Left renal cortex interstitium (tissue), 4 donors: ENCODE measurements at regions not wholly inside any gene's neighbourhood (a gene's known extent, or its start where the extent isn't known, plus 50 kb on each side); places are given as distances from the start of the nearest gene placed in this dataset.
"Not testable (repeated sequence)": the region's sequence is repeated elsewhere in the genome, so short reads cannot be mapped to it uniquely, and the experiment has no call there.

Experiments
- DNase-seq, 4 donors: peaks; one replicate each; pipeline ENCODE4 v3.0.0-alpha.2; 2013; ENCODE audit warnings: low read depth in 4 of 4, low spot score in 2 of 4, missing footprints in 1 of 4

- no peak for DNase-seq
These were observed 97.2 kb downstream of the KDR start for GRCh38 chr4:55028196-55028595.

- no peak for DNase-seq
These were observed 97.8 kb downstream of the KDR start for GRCh38 chr4:55027596-55027995.

GRCh38 chr4:55025456-55025855 is 99.9 kb downstream of the KDR start:
- not testable (repeated sequence) for DNase-seq

GRCh38 chr4:55023030-55023429 is 102.4 kb downstream of the KDR start:
- DNase-seq, result no peak

- DNase-seq, result no peak
These were observed 104.2 kb downstream of the KDR start for GRCh38 chr4:55021214-55021613.

- DNase-seq, result no peak
These were observed 105.3 kb downstream of the KDR start for GRCh38 chr4:55020131-55020530.

GRCh38 chr4:55018978-55019377 is 106.4 kb downstream of the KDR start:
- DNase-seq, result no peak

GRCh38 chr4:55018521-55018920 is 106.9 kb downstream of the KDR start:
- no peak for DNase-seq

GRCh38 chr4:55017406-55017805 is 108.0 kb downstream of the KDR start:
- no peak for DNase-seq

GRCh38 chr4:55016131-55016530 is 109.3 kb downstream of the KDR start:
- DNase-seq, result no peak

GRCh38 chr4:55014876-55015275 is 110.5 kb downstream of the KDR start:
- DNase-seq, result no peak

GRCh38 chr4:55013431-55013955 is 111.9 kb downstream of the KDR start:
- DNase-seq, result no peak

GRCh38 chr4:55012363-55013230 is 112.8 kb downstream of the KDR start:
- no peak for DNase-seq

- no peak for DNase-seq
These were observed 113.6 kb downstream of the KDR start for GRCh38 chr4:55011761-55012160.

- no peak for DNase-seq
These were observed 114.8 kb downstream of the KDR start for GRCh38 chr4:55010550-55010949.

GRCh38 chr4:55008166-55009056 is 117.0 kb downstream of the KDR start:
- no peak for DNase-seq

GRCh38 chr4:55005910-55006309 is 119.5 kb downstream of the KDR start:
- DNase-seq, result no peak

GRCh38 chr4:55004831-55005230 is 120.6 kb downstream of the KDR start:
- DNase-seq, result no peak

- no peak for DNase-seq
These were observed 123.0 kb downstream of the KDR start for GRCh38 chr4:55002431-55002830.

- DNase-seq, result no peak
These were observed 123.9 kb downstream of the KDR start for GRCh38 chr4:55001538-55001937.

- no peak for DNase-seq
These were observed 126.4 kb downstream of the KDR start for GRCh38 chr4:54999003-54999402.
